ENCODE measurements at regions not wholly inside any gene's neighbourhood (a gene's known extent, or its start where the extent isn't known, plus 50 kb on each side); places are given as distances from the start of the nearest gene placed in this dataset.

GRCh38 chr21:16550917-16551741 lies 821.3 kb downstream of the USP25 start:
- TF ChIP-seq CTCF (IDR thresholded peaks at IDR 0.05; ENCODE audit: low read depth, low read length) = no peak
- TF ChIP-seq EZH2phosphoT487 (IDR thresholded peaks at IDR 0.05; ENCODE audit: low read depth) = no peak
